ENCODE measurements at regions not wholly inside any gene's neighbourhood (a gene's known extent, or its start where the extent isn't known, plus 50 kb on each side); places are given as distances from the start of the nearest gene placed in this dataset.
A peak's percentile ranks its signal among the peaks of the same experiment; 100 is the strongest.
"Not testable (repeated sequence)": the region's sequence is repeated elsewhere in the genome, so short reads cannot be mapped to it uniquely, and the experiment has no call there.

DNA sequence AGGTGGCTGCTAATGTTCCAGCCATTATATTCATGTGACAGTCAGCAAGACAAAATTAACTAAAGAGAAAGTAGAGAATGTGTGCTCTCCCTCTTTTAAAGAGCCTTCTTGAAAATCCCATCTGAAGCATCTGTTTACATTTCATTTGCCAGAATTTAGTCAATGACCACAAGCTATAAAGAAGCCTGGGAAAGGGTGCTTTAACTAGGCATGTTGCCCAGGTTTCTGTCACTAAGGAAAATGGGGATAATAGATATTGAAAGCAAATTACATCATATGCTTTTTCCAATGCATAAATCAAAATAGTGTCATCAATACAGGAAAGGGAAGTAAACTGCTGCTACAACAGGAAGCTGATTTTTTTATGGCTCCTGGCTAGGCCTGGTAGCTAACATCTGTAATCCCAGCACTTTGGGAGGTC, 67.7 kb downstream of the ELAPOR2 start:
- peak overlapping the region in 2 of 8 donors; percentile 13 to 15 for H3K27ac ChIP-seq
- H3K4me3 ChIP-seq = no peak overlapping the region
- H3K36me3 ChIP-seq = no peaks in the 10 kb centered on the region
- peaks cover 0 to 9% (median 0%) of the 10 kb centered on the region in 6 donors for H3K4me1 ChIP-seq
- peaks cover 0 to 13% (median 8%) of the 10 kb centered on the region in 8 donors for H3K9me3 ChIP-seq
- DNase-seq = no peak
- intact Hi-C loops (cut with DNase I; ENCODE audit: low total_unique reads) = no loop called here
- H3K27me3 ChIP-seq (replicated peaks in 1 of 7) = no peaks in the 10 kb centered on the region
- TF ChIP-seq POLR2AphosphoS5 (IDR thresholded peaks at IDR 0.05) = peak in 1 of 3 donors; percentile 27
- TF ChIP-seq, protein P1, sequence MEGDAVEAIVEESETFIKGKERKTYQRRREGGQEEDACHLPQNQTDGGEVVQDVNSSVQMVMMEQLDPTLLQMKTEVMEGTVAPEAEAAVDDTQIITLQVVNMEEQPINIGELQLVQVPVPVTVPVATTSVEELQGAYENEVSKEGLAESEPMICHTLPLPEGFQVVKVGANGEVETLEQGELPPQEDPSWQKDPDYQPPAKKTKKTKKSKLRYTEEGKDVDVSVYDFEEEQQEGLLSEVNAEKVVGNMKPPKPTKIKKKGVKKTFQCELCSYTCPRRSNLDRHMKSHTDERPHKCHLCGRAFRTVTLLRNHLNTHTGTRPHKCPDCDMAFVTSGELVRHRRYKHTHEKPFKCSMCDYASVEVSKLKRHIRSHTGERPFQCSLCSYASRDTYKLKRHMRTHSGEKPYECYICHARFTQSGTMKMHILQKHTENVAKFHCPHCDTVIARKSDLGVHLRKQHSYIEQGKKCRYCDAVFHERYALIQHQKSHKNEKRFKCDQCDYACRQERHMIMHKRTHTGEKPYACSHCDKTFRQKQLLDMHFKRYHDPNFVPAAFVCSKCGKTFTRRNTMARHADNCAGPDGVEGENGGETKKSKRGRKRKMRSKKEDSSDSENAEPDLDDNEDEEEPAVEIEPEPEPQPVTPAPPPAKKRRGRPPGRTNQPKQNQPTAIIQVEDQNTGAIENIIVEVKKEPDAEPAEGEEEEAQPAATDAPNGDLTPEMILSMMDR (IDR thresholded peaks at IDR 0.05 in 8 of 11, conservative IDR thresholded peaks at IDR 0.05 in 3 of 11) = no peak

DNA sequence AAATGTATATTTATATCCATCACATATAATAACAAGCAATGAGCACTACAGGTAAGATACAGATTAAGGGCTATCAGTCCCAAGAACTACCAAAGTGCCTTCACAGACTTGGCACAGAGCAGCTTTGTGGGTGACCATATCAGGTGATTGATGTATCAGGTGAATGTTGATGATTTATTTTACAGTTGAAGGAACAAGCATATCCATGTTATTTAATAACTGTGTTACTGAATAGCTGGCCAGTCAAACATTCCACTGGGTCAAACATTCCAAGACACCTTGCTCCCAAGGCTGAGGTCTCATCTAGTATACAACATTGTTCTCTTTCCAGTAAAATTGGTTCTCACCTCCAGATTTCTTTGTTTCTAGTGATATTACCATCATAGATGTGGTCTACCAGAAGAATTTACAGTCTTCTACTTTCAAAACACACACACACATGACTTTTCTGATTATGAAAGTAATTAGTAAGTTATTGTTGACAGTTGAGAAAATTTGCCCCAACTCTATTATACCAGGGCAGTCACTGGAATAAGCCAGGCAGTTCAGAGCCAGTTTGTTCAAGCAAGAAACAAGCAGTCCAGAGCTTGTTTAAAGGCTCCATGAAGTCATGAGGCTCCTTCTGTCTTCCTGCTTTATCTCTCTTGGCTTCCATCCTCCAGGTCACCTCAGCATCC, 68.2 kb downstream of the ELAPOR2 start:
- Histone ChIP-seq H3K4me1 (peaks cover 0 to 9% (median 0%) of the 10 kb centered on the region in 6 donors), H3K27me3 (replicated peaks in 1 of 7) (no peaks in the 10 kb centered on the region), H3K9me3 (peaks cover 0 to 13% (median 8%) of the 10 kb centered on the region in 8 donors), H3K36me3 (no peaks in the 10 kb centered on the region), H3K27ac (peak overlapping the region in 2 of 8 donors; percentile 13 to 15), H3K4me3 (no peak overlapping the region)
- intact Hi-C loops (cut with DNase I; ENCODE audit: low total_unique reads) = no loop called here
- no peak for TF ChIP-seq POLR2A (IDR thresholded peaks at IDR 0.05)
- TF ChIP-seq, protein P1 (IDR thresholded peaks at IDR 0.05 in 8 of 11, conservative IDR thresholded peaks at IDR 0.05 in 3 of 11) = no peak
- TF ChIP-seq POLR2AphosphoS5 (IDR thresholded peaks at IDR 0.05) = no peak
- DNase-seq = no peak

DNA sequence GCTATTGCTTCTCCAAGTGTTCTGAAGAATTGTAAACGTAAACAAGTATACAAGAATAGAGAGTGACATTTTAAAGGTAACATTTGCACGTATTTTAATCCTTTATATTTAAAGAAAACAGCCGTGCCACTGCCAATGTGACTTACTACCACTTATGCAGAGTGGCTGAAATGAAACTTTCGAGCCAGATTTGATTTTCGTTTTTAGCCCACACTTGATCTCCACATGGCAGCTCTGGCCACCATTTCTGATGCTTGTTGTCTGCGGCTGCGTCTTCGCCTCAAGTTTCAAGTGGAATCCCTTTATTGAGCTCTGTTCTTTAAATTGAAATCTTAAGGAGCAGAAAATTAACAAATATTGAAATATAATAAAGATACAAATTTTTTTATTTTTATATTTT, 70.0 kb downstream of the ELAPOR2 start:
- DNase-seq = no peak
- TF ChIP-seq POLR2A (IDR thresholded peaks at IDR 0.05) = no peak
- no peak for TF ChIP-seq POLR2AphosphoS5 (IDR thresholded peaks at IDR 0.05)
- TF ChIP-seq, protein P1 (IDR thresholded peaks at IDR 0.05 in 8 of 11, conservative IDR thresholded peaks at IDR 0.05 in 3 of 11) = no peak
- peaks cover 0 to 28% (median 20%) of the 10 kb centered on the region in 8 donors for H3K9me3 ChIP-seq
- no peak overlapping the region for H3K4me3 ChIP-seq
- no peaks in the 10 kb centered on the region for H3K36me3 ChIP-seq
- intact Hi-C loops (cut with DNase I; ENCODE audit: low total_unique reads) = no loop called here
- WGBS, 5 donors = 86 to 94% (median 93%) methylated on average over 8 of the region's 8 CpGs
- H3K27me3 ChIP-seq (replicated peaks in 1 of 7) = no peaks in the 10 kb centered on the region
- no peak overlapping the region for H3K27ac ChIP-seq
- H3K4me1 ChIP-seq = peaks cover 0 to 9% (median 0%) of the 10 kb centered on the region in 6 donors

DNA sequence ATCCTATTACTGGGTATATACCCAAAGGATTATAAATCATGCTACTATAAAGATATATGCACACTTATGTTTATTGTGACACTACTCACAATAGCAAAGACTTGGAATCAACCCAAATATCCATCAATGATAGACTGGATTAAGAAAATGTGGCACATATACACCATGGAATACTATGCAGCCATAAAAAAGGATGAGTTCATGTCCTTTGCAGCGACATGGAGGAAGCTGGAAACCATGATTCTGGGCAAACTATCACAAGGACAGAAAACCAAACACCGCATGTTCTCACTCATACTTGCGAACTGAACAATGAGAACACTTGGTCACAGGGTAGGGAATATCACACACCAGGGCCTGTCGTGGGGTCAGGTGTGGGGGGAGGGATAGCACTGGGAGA, 71.6 kb downstream of the ELAPOR2 start:
- intact Hi-C loops (cut with DNase I; ENCODE audit: low total_unique reads); H3K27me3 ChIP-seq (replicated peaks in 1 of 7); DNase-seq; H3K27ac ChIP-seq; H3K4me1 ChIP-seq; H3K36me3 ChIP-seq; H3K4me3 ChIP-seq: not testable (repeated sequence)
- WGBS, 5 donors = 91 to 93% (median 92%) methylated on average over 4 of the region's 4 CpGs
- peaks cover 0 to 41% (median 28%) of the 10 kb centered on the region in 8 donors for H3K9me3 ChIP-seq

DNA sequence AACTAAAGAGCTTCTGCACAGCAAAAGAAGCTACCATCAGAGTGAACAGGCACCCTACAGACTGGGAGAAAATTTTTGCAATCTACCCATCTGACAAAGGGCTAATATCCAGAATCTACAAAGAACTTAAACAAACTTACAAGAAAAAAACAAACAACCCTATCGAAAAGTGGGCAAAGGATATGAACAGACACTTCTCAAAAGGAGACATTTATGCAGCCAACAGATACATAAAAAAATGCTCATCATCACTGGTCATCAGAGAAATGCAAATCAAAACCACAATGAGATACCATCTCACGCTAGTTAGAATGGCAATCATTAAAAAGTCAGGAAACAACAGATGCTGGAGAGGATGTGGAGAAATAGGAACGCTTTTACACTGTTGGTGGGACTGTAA, 72.1 kb downstream of the ELAPOR2 start:
- H3K4me3 ChIP-seq; DNase-seq; intact Hi-C loops (cut with DNase I; ENCODE audit: low total_unique reads); H3K27ac ChIP-seq; H3K27me3 ChIP-seq (replicated peaks in 1 of 7); H3K4me1 ChIP-seq; H3K36me3 ChIP-seq: not testable (repeated sequence)
- peaks cover 0 to 41% (median 28%) of the 10 kb centered on the region in 8 donors for H3K9me3 ChIP-seq
- WGBS, 5 donors = 70 to 90% (median 81%) methylated on average over 2 to 3 of the region's 3 CpGs

DNA sequence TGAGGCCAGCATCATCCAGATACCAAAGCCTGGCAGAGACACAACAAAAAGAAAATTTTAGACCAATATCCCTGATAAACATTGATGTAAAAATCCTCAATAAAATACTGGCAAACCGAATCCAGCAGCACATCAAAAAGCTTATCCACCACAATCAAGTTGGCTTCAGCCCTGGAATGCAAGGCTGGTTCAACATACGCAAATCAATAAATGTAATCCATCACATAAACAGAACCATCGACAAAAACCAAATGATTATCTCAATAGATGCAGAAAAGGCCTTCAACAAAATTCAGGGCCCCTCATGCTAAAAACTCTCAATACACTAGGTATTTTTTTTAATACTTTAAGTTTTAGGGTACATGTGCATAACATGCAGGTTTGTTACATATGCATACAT, 74.1 kb downstream of the ELAPOR2 start:
- H3K4me1 ChIP-seq; H3K4me3 ChIP-seq; H3K27me3 ChIP-seq (replicated peaks in 1 of 7); H3K36me3 ChIP-seq; DNase-seq; H3K27ac ChIP-seq; intact Hi-C loops (cut with DNase I; ENCODE audit: low total_unique reads): not testable (repeated sequence)
- WGBS, 5 donors = 87 to 90% (median 89%) methylated on average over 3 of the region's 3 CpGs
- peaks cover 0 to 41% (median 28%) of the 10 kb centered on the region in 8 donors for H3K9me3 ChIP-seq

DNA sequence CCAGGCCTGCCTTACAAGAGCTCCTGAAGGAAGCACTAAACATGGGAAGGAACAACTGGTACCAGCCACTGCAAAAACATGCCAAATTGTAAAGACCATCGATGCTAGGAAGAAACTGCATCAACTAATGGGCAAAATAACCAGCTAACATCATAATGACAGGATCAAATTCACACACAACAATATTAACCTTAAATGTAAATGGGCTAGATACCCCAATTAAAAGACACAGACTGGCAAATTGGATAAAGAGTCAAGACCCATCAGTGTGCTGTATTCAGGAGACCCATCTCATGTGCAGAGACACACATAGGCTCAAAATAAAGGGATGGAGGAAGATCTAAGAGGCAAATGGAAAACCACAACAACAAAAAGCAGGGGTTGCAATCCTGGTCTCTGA, 75.8 kb downstream of the ELAPOR2 start:
- Histone ChIP-seq H3K4me1 (peaks cover 0 to 15% (median under 1%) of the 10 kb centered on the region in 6 donors), H3K9me3 (peaks cover 0 to 41% (median 28%) of the 10 kb centered on the region in 8 donors)
- H3K27ac ChIP-seq; H3K27me3 ChIP-seq (replicated peaks in 1 of 7); H3K4me3 ChIP-seq; intact Hi-C loops (cut with DNase I; ENCODE audit: low total_unique reads); DNase-seq; H3K36me3 ChIP-seq: not testable (repeated sequence)
- WGBS, 5 donors = 50 to 100% (median 88%) methylated on average over 1 of the region's 1 CpG

DNA sequence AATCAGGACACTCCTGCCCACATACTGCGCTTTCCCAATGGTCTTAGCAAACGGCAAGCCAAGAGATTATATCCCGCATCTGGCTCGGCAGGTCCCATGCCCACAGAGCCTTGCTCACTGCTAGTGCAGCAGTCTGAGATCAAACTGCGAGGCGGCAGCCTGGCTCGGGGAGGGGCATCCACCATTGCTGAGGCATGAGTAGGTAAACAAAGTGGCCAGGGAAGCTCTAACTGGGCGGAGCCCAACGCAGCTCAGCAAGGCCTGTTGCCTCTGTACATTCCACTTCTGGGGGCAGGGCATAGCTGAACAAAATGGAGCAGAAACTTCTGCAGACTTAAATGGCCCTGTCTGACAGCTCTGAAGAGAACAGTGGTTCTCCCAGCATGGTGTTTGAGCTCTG, 77.5 kb downstream of the ELAPOR2 start:
- WGBS, 5 donors = 86 to 94% (median 89%) methylated on average over 7 to 9 of the region's 9 CpGs

More for the DNA sequence above, 77.5 kb downstream of the ELAPOR2 start:
- H3K27ac ChIP-seq; H3K36me3 ChIP-seq; H3K27me3 ChIP-seq (replicated peaks in 1 of 7); DNase-seq; intact Hi-C loops (cut with DNase I; ENCODE audit: low total_unique reads); H3K4me3 ChIP-seq: not testable (repeated sequence)
- Histone ChIP-seq H3K9me3 (peaks cover 0 to 29% (median 20%) of the 10 kb centered on the region in 8 donors), H3K4me1 (peaks cover 0 to 20% (median 3%) of the 10 kb centered on the region in 6 donors)

Measured in spleen (tissue), 11 donors.